ENCODE measurements at regions not wholly inside any gene's neighbourhood (a gene's known extent, or its start where the extent isn't known, plus 50 kb on each side); places are given as distances from the start of the nearest gene placed in this dataset.

DNA sequence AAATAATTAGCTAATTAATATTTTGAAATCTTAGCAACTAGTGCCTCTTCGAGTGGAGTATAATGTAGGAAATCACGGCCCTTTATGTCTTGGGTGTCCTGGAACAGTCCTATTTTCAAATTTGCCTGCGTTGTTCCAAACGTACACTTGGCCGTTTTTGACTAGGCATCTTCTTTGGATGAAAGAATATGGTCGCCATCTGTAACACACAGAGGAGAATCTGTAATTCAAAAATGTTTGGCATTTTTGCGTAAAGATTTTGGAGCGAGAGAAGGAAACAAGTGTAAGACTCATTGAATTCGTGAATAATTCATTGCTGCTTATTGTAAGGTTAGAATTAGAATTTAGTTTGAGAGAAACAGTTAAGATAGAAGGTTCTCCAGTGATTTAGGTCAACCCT, 61.5 kb upstream of the CLCN4 start:
- CTCF ChIA-PET: interaction anchor here (0.6 to 6.8 kb wide), 10 partner anchors 11 to 209 kb away, joined by 3 to 68 read pairs (median 11); no protein-coding TSS in a partner anchor
- RAD21 ChIA-PET (ENCODE audit: unreplicated experiment): interaction anchor here (0.9 to 8.6 kb wide), 12 partner anchors 11 to 96 kb away, joined by 3 to 99 read pairs (median 7); no protein-coding TSS in a partner anchor

More for the DNA sequence above, 61.5 kb upstream of the CLCN4 start:
- no peak for FAIRE-seq
- Histone ChIP-seq H3K4me1 (ENCODE audit: control insufficient read depth, insufficient read depth, low read length) (peaks cover 11% of the 10 kb centered on the region), H3K79me2 (ENCODE audit: control insufficient read depth, insufficient read depth, low read length) (no peaks in the 10 kb centered on the region), H3K9ac (ENCODE audit: control insufficient read depth, insufficient read depth, low read length) (no peak overlapping the region), H3K27ac (ENCODE audit: control insufficient read depth, insufficient read depth) (no peak overlapping the region), H3K36me3 (ENCODE audit: control insufficient read depth in 2 of 2, insufficient read depth in 2 of 2, low read length in 1 of 2) (peaks cover 0 to under 1% of the 10 kb centered on the region in 2 experiments; a peak in 1 of 4 replicates), H3K4me3 (no peak overlapping the region), H2AFZ (ENCODE audit: control insufficient read depth, low read depth, low read length) (no peak overlapping the region), H3K4me2 (ENCODE audit: control insufficient read depth, insufficient read depth) (no peak overlapping the region), H4K20me1 (ENCODE audit: control insufficient read depth, insufficient read depth) (no peaks in the 10 kb centered on the region), H3K27me3 (replicated peaks in 1 of 2; ENCODE audit: control insufficient read depth in 2 of 2, insufficient read depth in 2 of 2, low read length in 1 of 2) (no peaks in the 10 kb centered on the region), H3K9me3 (replicated peaks; ENCODE audit: control insufficient read depth, insufficient read depth, low read length) (no peaks in the 10 kb centered on the region; the same call in 1 of the 3 replicates)
- no peak for DNase-seq (ENCODE audit: low read depth, low spot score)
- in situ Hi-C loops (cut with MboI): no loop called here
- ATAC-seq: no peak
- TF ChIP-seq CBX5 (IDR thresholded peaks at IDR 0.05; ENCODE audit: low read depth) (no peak), EED (IDR thresholded peaks at IDR 0.05; ENCODE audit: low read depth) (no peak)
- TF ChIP-seq, protein P1, sequence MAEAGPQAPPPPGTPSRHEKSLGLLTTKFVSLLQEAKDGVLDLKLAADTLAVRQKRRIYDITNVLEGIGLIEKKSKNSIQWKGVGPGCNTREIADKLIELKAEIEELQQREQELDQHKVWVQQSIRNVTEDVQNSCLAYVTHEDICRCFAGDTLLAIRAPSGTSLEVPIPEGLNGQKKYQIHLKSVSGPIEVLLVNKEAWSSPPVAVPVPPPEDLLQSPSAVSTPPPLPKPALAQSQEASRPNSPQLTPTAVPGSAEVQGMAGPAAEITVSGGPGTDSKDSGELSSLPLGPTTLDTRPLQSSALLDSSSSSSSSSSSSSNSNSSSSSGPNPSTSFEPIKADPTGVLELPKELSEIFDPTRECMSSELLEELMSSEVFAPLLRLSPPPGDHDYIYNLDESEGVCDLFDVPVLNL (IDR thresholded peaks at IDR 0.05; ENCODE audit: low read depth, low read length): no peak
- TF ChIP-seq, protein P2, sequence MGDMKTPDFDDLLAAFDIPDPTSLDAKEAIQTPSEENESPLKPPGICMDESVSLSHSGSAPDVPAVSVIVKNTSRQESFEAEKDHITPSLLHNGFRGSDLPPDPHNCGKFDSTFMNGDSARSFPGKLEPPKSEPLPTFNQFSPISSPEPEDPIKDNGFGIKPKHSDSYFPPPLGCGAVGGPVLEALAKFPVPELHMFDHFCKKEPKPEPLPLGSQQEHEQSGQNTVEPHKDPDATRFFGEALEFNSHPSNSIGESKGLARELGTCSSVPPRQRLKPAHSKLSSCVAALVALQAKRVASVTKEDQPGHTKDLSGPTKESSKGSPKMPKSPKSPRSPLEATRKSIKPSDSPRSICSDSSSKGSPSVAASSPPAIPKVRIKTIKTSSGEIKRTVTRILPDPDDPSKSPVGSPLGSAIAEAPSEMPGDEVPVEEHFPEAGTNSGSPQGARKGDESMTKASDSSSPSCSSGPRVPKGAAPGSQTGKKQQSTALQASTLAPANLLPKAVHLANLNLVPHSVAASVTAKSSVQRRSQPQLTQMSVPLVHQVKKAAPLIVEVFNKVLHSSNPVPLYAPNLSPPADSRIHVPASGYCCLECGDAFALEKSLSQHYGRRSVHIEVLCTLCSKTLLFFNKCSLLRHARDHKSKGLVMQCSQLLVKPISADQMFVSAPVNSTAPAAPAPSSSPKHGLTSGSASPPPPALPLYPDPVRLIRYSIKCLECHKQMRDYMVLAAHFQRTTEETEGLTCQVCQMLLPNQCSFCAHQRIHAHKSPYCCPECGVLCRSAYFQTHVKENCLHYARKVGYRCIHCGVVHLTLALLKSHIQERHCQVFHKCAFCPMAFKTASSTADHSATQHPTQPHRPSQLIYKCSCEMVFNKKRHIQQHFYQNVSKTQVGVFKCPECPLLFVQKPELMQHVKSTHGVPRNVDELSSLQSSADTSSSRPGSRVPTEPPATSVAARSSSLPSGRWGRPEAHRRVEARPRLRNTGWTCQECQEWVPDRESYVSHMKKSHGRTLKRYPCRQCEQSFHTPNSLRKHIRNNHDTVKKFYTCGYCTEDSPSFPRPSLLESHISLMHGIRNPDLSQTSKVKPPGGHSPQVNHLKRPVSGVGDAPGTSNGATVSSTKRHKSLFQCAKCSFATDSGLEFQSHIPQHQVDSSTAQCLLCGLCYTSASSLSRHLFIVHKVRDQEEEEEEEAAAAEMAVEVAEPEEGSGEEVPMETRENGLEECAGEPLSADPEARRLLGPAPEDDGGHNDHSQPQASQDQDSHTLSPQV (IDR thresholded peaks at IDR 0.05): no peak
- no TSS peak for BruUV-seq (replicated peaks)
- POLR2A ChIA-PET: interaction anchor here (0.7 to 7.1 kb wide), 4 partner anchors 11 to 83 kb away, joined by 3 to 68 read pairs (median 10); no protein-coding TSS in a partner anchor
- intact Hi-C loops (cut with micrococcal nuclease; ENCODE audit: unreplicated experiment): no loop called here
- SMC1A ChIA-PET (ENCODE audit: uncharacterized antibody, unreplicated experiment): interaction anchor here (0.7 to 8.5 kb wide), 17 partner anchors 11 to 110 kb away, joined by 3 to 110 read pairs (median 8); no protein-coding TSS in a partner anchor
- WGBS (ENCODE audit: insufficient coverage, insufficient replicate concordance, low lambda C conversion rate, missing lambda C conversion rate): 55% methylated on average over 9 of the region's 9 CpGs

Data from GM12878 (cell line).